A549 (cell line): ENCODE measurements at regions not wholly inside any gene's neighbourhood (a gene's known extent, or its start where the extent isn't known, plus 50 kb on each side); places are given as distances from the start of the nearest gene placed in this dataset.
"Not testable (repeated sequence)": the region's sequence is repeated elsewhere in the genome, so short reads cannot be mapped to it uniquely, and the experiment has no call there.

Source experiments
- CTCF ChIP-seq: fragments of >200 bp; sonication (Bioruptor Twin); formaldehyde crosslinking; IDR thresholded peaks from 3 replicates; pipeline ENCODE4 v1.5.1; 2016
- HEYL ChIP-seq: fragments of 250-450 bp; sonication (Bioruptor Pico); IDR thresholded peaks from 2 replicates; pipeline ENCODE4 v1.8.0; 2021; ENCODE audit warnings: mild to moderate bottlenecking, moderate library complexity
- NFE2L2 ChIP-seq: fragments of 150-350 bp; conservative IDR thresholded peaks from 2 replicates; pipeline ENCODE4 v1.6.1; 2014; ENCODE audit warnings: low read length
- POLR2A ChIP-seq: IDR thresholded peaks from 2 replicates; pipeline ENCODE4 v1.6.1; 2012; ENCODE audit warnings: mild to moderate bottlenecking, low read length
- ZFP36 ChIP-seq: fragments of 450-650 bp; IDR thresholded peaks from 2 replicates; pipeline ENCODE4 v1.6.1; 2014; ENCODE audit warnings: borderline replicate concordance; ENCODE audit not compliant: partially characterized antibody

- not testable (repeated sequence) for TF ChIP-seq HEYL (CRISPR knock-in tag); CTCF; POLR2A; ZFP36; NFE2L2
Observed at GRCh38 chr17:16869531-16870252, 102.2 kb downstream of the TNFRSF13B start.
